HG03565 (cell line): ENCODE measurements at regions not wholly inside any gene's neighbourhood (a gene's known extent, or its start where the extent isn't known, plus 50 kb on each side); places are given as distances from the start of the nearest gene placed in this dataset.
"Not testable (repeated sequence)": the region's sequence is repeated elsewhere in the genome, so short reads cannot be mapped to it uniquely, and the experiment has no call there.

Experiments
- ATAC-seq: cut with Tn5 transposase; IDR thresholded peaks from one replicate; pipeline ENCODE4 v1.9.1; 2021; ENCODE audit warnings: mild to moderate bottlenecking, moderate library complexity; ENCODE audit not compliant: unreplicated experiment

- no peak for ATAC-seq
These were observed 1518.5 kb downstream of the BRD1 start for GRCh38 chr22:48309115-48309705.

DNA sequence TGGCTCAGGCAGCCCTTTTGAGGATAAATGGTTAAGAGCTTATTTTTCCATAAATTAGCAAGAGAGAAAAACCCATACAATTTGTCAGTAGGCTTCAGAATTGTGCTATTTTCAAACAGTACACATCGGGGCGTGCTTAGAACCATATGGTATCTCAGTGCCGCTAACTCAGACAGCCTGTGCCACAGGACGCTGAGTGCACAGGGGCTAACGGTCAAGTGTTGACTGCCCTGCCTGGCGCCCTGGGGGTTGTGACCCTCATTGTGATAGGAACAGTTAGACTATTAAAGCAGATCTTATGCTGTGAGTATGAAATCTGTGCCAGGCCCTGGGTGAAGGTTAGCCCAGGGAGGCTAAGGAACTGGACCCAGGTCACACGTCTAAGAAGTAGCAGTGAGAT, 1519.7 kb downstream of the BRD1 start:
- no peak for ATAC-seq

GRCh38 chr22:48306785-48307510, 1520.7 kb downstream of the BRD1 start:
- ATAC-seq: no peak

- ATAC-seq: no peak
These were observed 1521.4 kb downstream of the BRD1 start for GRCh38 chr22:48306284-48306683.

DNA sequence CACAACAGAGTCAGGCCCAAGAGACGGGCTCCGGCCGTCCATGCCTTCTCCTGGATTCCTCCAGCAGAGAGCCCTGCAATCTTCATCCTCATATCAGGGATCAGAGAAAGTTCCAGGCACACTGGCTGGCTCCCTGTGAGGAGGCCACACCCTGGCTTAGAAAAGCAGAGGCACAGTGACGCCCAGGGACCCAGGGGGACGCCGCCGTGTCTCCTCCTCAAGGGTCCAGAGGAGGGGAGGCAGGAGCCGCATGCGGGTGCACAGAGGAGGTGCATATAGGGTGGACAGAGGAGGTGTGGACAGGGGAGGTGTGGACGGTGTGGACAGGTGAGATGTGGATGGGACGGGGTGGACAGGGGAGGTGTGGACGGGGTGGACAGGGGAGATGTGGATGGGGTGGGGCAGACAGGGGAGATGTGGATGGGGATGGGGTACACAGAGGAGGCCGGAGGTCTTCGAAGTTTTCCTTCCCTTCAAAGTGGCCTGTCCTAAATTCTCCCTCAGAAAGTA, 1521.9 kb downstream of the BRD1 start:
- ATAC-seq: no peak

DNA sequence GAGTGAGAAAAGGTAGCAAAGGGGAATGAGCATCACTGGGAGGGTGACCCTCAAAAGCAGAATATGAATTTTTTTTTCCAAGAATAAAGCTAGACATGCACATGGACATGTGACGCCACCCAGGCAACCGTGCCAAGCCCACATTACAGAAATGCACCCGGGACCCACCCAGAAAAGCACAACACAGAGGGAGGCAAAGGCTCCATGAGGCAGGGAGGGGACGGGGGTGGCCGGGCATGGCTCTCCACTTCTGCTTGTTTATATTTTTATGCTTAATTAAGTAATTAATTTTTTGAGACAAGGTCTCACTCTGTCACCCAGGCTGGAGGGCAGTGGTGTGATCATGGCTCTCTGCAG, 1524.3 kb downstream of the BRD1 start:
- ATAC-seq: no peak

DNA sequence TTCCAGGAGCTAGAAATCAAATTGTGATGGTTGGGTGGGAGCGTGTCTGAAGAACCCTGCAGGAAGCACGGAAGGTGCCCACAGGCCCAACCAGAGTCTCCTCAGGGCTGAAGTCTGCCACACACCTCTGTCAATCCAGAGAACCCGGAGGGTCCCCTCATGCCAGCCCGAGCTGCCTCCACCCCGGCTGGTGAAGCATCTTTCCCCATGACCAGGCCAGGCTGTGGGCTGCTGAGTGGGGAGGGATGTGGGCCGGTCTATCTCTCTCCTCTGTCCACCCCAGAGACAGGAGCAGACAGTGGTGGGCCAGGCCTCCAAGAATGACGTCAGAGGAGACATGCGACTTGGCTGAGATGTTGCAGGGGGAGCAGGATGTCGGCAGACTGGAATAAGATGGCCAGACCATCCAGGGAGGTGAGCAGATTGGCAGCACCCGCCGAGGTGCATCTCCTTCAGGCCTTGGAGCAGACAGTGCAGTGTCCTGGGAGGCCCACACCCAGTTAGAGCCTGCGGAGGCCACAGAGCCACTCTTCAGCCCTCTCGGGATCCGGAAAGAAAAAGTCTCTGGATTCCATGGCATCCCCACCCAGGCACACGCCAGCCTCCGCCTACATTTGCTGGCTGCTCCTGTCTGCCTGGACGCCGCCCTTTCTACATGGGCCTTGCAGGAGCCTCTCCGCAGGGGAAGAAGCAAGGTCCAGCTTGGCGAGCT, 1524.9 kb downstream of the BRD1 start:
- ATAC-seq: no peak

GRCh38 chr22:48301908-48302307, 1525.8 kb downstream of the BRD1 start:
- no peak for ATAC-seq

GRCh38 chr22:48301421-48301820, 1526.3 kb downstream of the BRD1 start:
- ATAC-seq: no peak

DNA sequence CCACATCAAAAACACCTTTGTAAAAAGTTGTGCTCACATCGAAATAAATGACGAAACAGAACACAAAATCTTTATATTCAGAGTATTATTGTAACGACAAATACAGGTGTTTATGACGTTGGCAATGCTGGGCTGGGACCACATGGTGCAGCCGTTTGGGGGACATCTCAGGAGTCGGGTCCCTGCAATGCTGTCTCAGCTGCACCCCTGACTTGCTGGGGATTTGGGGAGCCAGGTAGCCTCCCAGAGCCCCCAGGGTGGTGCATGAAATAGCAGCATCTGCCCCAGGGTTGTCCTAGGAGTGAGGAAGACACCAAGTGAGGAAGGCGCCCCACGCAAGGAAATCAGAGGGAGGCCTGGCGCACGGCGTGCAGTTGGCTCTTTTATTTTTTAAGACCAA, 1526.8 kb downstream of the BRD1 start:
- no peak for ATAC-seq

DNA sequence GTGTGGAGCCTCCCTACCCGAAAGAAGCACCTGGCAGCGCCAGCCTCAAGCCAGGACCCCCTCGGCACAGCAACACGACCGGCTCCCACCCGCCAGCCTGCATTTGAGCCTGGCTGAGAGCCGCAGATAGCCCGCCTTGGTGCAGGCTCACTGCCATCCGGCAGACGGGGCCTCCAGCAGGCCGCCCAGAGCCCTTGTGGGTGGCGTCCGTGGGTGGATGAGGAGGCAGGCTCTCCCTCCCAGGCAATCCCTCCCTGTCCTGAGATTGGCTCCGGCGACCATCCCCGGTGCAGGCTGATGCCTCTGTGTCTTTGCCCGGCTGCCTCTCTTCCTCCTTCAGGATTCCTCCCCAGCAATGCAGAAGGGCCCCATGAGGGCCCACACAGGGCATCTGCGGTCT, 1527.9 kb downstream of the BRD1 start:
- ATAC-seq: no peak

GRCh38 chr22:48299124-48299523, 1528.5 kb downstream of the BRD1 start:
- no peak for ATAC-seq

GRCh38 chr22:48297296-48297695, 1530.4 kb downstream of the BRD1 start:
- no peak for ATAC-seq

DNA sequence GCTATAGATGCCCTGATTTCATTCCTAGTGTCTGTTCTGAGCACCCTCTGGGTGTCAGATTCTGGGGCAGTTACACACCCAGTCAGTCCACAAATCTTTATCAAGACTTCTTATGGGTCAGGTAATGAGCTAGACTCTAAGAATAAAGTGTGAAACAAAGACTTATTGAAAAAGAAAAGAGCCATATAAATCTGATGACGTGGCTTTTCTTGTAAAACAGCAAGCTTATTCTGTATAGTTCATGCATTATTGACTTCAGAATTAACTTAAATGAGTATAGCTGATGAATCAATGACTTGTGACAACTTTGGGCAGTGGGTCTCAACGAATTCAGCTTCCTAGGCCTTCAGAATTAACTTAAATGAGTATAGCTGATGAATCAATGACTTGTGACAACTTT, 1527.5 kb downstream of the TBC1D22A start:
- ATAC-seq: not testable (repeated sequence)

DNA sequence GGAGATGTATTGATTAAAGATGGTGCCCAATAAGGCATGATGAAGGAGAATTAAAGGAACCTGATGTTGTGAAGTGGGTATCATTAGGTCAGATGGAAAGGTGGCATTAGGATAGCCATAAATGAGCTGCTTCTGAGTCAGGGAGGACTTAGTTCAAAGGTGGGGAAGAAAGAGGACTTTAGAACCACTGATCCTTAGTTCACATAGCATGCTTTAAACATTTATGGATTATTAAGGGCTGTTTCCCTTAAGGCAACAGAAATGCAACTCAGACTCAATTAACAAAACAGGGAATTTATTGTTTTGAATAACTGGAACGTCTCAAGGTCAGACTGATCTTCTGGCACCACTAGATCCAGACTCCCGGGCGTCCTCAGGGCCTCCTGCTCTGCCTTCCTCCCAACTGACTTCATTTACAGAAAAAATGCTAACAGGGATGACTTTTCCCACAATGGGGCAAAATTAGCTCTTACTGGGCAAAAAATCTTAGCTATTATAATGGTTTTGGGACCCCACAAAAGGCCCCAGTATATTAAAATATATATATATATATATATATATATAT, 1526.0 kb downstream of the TBC1D22A start:
- ATAC-seq: no peak

GRCh38 chr22:48287031-48287430, 1524.6 kb downstream of the TBC1D22A start:
- no peak for ATAC-seq

GRCh38 chr22:48284671-48285070, 1522.2 kb downstream of the TBC1D22A start:
- no peak for ATAC-seq

GRCh38 chr22:48282804-48283203, 1520.4 kb downstream of the TBC1D22A start:
- ATAC-seq: no peak

- ATAC-seq: no peak
These were observed 1517.0 kb downstream of the TBC1D22A start for GRCh38 chr22:48279461-48279756.

DNA sequence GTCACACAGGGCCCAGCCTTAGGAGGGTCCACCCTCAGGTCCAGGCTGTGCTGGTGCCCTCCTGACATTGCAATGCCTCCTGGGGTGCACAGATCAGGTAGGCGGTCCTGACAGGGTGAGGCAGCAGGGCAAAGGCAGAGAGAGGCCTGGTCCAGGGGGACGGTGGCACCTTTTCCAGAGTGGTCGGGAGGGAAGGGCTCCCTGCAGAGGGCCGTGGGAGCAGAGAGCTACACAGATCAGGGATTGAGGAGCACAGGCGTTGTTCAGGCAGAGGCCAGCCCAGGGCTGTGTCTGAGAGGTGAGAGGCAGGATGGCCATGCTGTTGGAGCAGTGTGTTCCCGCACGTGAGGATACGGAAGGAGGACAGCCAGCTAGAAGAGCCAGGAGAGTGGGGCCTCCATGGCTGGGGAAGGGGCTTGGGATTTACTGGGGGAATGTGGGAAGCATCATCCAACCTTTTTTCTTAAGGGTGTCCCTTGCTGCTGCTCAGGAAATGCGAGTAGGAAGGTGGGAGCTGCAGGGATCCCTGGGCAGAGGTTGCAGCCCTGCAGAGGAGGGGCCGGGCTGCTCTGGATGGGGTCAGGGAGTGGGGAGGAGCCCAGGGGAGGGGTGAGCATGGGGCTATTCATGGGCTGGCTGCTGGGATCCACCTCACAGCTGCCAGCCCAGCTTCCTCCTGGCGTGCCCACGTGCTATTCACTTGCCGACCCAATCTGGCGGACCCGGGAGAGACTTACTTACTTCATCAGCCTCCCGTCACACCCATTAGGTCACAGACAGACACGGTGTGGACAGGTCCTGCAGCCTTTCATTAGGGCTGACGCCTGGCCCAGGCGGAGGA, 1516.4 kb downstream of the TBC1D22A start:
- ATAC-seq: no peak
